H1 (cell line): ENCODE measurements at regions not wholly inside any gene's neighbourhood (a gene's known extent, or its start where the extent isn't known, plus 50 kb on each side); places are given as distances from the start of the nearest gene placed in this dataset.

Experiments used
- HDAC2 ChIP-seq, 2 experiments: fragments of 300-600 bp in 1 of 2; sonication (generic) in 1 of 2; IDR thresholded peaks; 2 replicates each; pipeline ENCODE4 v1.6.1; 2011 to 2012; ENCODE audit warnings: low read depth in 2 of 2, low read length in 2 of 2, mild to moderate bottlenecking in 2 of 2, moderate library complexity in 2 of 2, borderline replicate concordance in 1 of 2, inconsistent platforms in 1 of 2
- SUZ12 ChIP-seq: fragments of 200-600 bp; sonication (generic); IDR thresholded peaks from 2 replicates; pipeline ENCODE4 v1.6.1; 2012; ENCODE audit warnings: mild to moderate bottlenecking, inconsistent platforms, low read length, moderate library complexity, mixed read lengths
- TF ChIP-seq, protein P1 (sequence below): fragments of 300-600 bp; sonication (generic); IDR thresholded peaks from 2 replicates; pipeline ENCODE4 v1.7.1; 2012; ENCODE audit warnings: low read length, moderate library complexity, mild to moderate bottlenecking, inconsistent platforms; ENCODE audit not compliant: insufficient replicate concordance

DNA sequence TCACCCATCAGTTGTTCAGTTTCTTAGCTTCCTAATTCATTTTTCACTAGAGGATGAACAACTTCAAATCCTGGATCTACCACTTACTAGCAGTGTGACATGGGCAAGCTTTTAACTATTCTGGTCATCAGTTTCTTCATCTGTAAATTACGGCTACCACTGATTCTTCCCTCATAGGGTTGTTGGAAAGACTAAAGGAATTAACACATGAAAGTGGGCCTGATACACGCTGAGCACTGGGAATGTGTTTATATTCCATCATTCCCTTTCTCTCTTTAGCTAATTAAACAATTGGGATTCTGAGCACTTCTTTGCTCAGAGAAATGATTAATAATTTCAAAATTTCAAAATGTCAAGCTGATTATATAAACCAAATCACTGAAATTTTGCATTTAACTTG, 862.3 kb upstream of the GCFC2 start (continued):
- TF ChIP-seq, protein P1, sequence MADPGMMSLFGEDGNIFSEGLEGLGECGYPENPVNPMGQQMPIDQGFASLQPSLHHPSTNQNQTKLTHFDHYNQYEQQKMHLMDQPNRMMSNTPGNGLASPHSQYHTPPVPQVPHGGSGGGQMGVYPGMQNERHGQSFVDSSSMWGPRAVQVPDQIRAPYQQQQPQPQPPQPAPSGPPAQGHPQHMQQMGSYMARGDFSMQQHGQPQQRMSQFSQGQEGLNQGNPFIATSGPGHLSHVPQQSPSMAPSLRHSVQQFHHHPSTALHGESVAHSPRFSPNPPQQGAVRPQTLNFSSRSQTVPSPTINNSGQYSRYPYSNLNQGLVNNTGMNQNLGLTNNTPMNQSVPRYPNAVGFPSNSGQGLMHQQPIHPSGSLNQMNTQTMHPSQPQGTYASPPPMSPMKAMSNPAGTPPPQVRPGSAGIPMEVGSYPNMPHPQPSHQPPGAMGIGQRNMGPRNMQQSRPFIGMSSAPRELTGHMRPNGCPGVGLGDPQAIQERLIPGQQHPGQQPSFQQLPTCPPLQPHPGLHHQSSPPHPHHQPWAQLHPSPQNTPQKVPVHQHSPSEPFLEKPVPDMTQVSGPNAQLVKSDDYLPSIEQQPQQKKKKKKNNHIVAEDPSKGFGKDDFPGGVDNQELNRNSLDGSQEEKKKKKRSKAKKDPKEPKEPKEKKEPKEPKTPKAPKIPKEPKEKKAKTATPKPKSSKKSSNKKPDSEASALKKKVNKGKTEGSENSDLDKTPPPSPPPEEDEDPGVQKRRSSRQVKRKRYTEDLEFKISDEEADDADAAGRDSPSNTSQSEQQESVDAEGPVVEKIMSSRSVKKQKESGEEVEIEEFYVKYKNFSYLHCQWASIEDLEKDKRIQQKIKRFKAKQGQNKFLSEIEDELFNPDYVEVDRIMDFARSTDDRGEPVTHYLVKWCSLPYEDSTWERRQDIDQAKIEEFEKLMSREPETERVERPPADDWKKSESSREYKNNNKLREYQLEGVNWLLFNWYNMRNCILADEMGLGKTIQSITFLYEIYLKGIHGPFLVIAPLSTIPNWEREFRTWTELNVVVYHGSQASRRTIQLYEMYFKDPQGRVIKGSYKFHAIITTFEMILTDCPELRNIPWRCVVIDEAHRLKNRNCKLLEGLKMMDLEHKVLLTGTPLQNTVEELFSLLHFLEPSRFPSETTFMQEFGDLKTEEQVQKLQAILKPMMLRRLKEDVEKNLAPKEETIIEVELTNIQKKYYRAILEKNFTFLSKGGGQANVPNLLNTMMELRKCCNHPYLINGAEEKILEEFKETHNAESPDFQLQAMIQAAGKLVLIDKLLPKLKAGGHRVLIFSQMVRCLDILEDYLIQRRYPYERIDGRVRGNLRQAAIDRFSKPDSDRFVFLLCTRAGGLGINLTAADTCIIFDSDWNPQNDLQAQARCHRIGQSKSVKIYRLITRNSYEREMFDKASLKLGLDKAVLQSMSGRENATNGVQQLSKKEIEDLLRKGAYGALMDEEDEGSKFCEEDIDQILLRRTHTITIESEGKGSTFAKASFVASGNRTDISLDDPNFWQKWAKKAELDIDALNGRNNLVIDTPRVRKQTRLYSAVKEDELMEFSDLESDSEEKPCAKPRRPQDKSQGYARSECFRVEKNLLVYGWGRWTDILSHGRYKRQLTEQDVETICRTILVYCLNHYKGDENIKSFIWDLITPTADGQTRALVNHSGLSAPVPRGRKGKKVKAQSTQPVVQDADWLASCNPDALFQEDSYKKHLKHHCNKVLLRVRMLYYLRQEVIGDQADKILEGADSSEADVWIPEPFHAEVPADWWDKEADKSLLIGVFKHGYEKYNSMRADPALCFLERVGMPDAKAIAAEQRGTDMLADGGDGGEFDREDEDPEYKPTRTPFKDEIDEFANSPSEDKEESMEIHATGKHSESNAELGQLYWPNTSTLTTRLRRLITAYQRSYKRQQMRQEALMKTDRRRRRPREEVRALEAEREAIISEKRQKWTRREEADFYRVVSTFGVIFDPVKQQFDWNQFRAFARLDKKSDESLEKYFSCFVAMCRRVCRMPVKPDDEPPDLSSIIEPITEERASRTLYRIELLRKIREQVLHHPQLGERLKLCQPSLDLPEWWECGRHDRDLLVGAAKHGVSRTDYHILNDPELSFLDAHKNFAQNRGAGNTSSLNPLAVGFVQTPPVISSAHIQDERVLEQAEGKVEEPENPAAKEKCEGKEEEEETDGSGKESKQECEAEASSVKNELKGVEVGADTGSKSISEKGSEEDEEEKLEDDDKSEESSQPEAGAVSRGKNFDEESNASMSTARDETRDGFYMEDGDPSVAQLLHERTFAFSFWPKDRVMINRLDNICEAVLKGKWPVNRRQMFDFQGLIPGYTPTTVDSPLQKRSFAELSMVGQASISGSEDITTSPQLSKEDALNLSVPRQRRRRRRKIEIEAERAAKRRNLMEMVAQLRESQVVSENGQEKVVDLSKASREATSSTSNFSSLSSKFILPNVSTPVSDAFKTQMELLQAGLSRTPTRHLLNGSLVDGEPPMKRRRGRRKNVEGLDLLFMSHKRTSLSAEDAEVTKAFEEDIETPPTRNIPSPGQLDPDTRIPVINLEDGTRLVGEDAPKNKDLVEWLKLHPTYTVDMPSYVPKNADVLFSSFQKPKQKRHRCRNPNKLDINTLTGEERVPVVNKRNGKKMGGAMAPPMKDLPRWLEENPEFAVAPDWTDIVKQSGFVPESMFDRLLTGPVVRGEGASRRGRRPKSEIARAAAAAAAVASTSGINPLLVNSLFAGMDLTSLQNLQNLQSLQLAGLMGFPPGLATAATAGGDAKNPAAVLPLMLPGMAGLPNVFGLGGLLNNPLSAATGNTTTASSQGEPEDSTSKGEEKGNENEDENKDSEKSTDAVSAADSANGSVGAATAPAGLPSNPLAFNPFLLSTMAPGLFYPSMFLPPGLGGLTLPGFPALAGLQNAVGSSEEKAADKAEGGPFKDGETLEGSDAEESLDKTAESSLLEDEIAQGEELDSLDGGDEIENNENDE: peak; percentile 68
- no peak for TF ChIP-seq SUZ12
- 0 out of 4 replicates have a peak, but pooled peaks of 1 of the 2 experiments have one; percentile 25 for TF ChIP-seq HDAC2 (IDR thresholded peaks at IDR 0.05; ENCODE audit: borderline replicate concordance in 1 of 2, low read depth in 2 of 2, low read length in 2 of 2)
- TF ChIP-seq, all 59 proteins: peak for 2
